Panc1 (cell line): ENCODE measurements at regions not wholly inside any gene's neighbourhood (a gene's known extent, or its start where the extent isn't known, plus 50 kb on each side); places are given as distances from the start of the nearest gene placed in this dataset.

Experiments used
- ATAC-seq: fragments of 200-7000 bp; cut with Tn5 transposase; 2 replicates; pipeline ENCODE4 v1.9.1; 2020; ENCODE audit warnings: mild to moderate bottlenecking, moderate library complexity
- BruUV-seq: library from RNA; stranded (reverse); fragments of 400-500 nt; replicated peaks from 2 replicates; lab custom pipeline; 2021; lab: Mats Ljungman, UMichigan
- CTCF ChIA-PET: fragments of 300-600 bp; sonication (Branson Sonifier 250); formaldehyde crosslinking; loops from one replicate; lab custom pipeline; 2022; ENCODE audit warnings: antibody characterized with exemption; lab: Charles Lee
- POLR2A ChIA-PET: fragments of 300-600 bp; sonication (Branson Sonifier 250); formaldehyde crosslinking; loops from one replicate; lab custom pipeline; 2022; ENCODE audit warnings: antibody characterized with exemption; lab: Charles Lee
- DNase-seq: peaks from one replicate; pipeline ENCODE4 v3.0.0-alpha.2; 2010; ENCODE audit warnings: low read depth, low spot score
- H3K27ac ChIP-seq: 2 replicates; pipeline ENCODE4 v1.5.1; 2011; ENCODE audit warnings: mild to moderate bottlenecking, low read length, inconsistent platforms
- H3K27me3 ChIP-seq: fragments of 200-500 bp; sonication (Bioruptor generic); 2 replicates; pipeline ENCODE4 v1.6.0; 2014; ENCODE audit warnings: low read length, inconsistent platforms; ENCODE audit not compliant: control insufficient read depth, insufficient read depth
- H3K36me3 ChIP-seq: fragments of 200-500 bp; sonication (Bioruptor generic); 2 replicates; pipeline ENCODE4 v1.5.1; 2014; ENCODE audit warnings: inconsistent platforms, mild to moderate bottlenecking, low read length, moderate library complexity; ENCODE audit not compliant: control insufficient read depth, insufficient read depth
- H3K4me1 ChIP-seq: 2 replicates; pipeline ENCODE4 v1.5.1; 2011; ENCODE audit warnings: inconsistent platforms, mild to moderate bottlenecking, low read length, moderate library complexity; ENCODE audit not compliant: control insufficient read depth, insufficient read depth
- H3K4me3 ChIP-seq, 2 experiments: 2 replicates each; pipeline ENCODE4 v1.5.1; 2011 to 2012; ENCODE audit warnings: low read depth in 2 of 2, low read length in 2 of 2, mild to moderate bottlenecking in 2 of 2, inconsistent platforms in 1 of 2, moderate library complexity in 1 of 2
- H3K9me3 ChIP-seq: fragments of 200-500 bp; sonication (Bioruptor generic); 2 replicates; pipeline ENCODE4 v1.5.1; 2014; ENCODE audit warnings: low read depth, mild to moderate bottlenecking, inconsistent platforms, low read length, moderate library complexity; ENCODE audit not compliant: control insufficient read depth, insufficient read depth
- POLR2AphosphoS5 ChIP-seq: IDR thresholded peaks from 2 replicates; pipeline ENCODE4 v1.6.1; 2012; ENCODE audit warnings: mild to moderate bottlenecking, low read depth, low read length, moderate library complexity
- SIN3A ChIP-seq: IDR thresholded peaks from 2 replicates; pipeline ENCODE4 v1.6.1; 2012; ENCODE audit warnings: low read depth, mild to moderate bottlenecking, low read length, moderate library complexity, borderline replicate concordance; ENCODE audit not compliant: insufficient read depth
- TCF7L2 ChIP-seq: IDR thresholded peaks from 2 replicates; pipeline ENCODE4 v1.6.1; 2011; ENCODE audit warnings: mild to moderate bottlenecking, low read depth, low read length, inconsistent platforms
- in situ Hi-C: cut with HindIII; loops from 2 replicates; pipeline ENCODE4 v1.10.0; 2016; ENCODE audit warnings: low sequenced_read_pairs, low pct_unique_long_range_greater_than_20kb
- intact Hi-C: fragments of 100-400 bp; cut with micrococcal nuclease; formaldehyde crosslinking; loops from one replicate; pipeline ENCODE4 v1.10.0; 2022; ENCODE audit not compliant: unreplicated experiment
- TF ChIP-seq, protein P1 (sequence below): fragments of 450-650 bp; IDR thresholded peaks from 2 replicates; pipeline ENCODE4 v1.5.1; 2017; ENCODE audit warnings: mild to moderate bottlenecking
- TF ChIP-seq, protein P2 (sequence below), 2 experiments: IDR thresholded peaks; 2 replicates each; pipeline ENCODE4 v1.6.1; 2011 to 2012; ENCODE audit warnings: low read depth in 2 of 2, control low read depth in 1 of 2, low read length in 1 of 2, mild to moderate bottlenecking in 1 of 2, moderate library complexity in 1 of 2; ENCODE audit not compliant: insufficient read depth in 1 of 2

DNA sequence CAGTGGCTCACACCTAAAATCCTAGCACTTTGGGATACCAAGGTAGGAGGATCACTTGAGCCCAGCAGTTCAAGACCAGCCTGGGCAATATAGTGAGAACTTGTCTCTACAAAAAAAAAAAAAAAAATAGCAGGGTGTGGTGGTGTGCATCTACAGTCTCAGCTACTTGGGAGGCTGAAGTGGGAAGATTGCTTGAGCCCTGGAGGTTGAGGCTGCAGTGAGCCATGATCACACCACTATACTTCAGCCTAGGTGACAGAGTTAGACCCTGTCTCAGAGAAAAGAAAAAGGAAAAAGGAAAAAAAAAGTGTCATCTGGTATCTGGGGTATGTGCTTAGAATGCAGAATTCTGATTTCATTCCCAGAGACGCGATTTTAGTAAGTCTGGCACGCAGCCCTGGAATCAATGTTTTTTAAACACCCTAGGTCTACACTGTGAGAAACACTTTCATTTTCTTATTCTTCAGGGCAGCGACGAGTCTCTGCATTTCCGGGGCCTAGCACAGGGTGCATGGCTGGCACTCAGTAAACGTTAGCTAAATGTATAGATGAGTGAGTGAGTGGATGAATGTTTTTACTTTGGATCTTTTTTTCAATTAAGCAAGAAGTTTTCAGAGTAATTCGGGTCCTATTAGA lies 243.8 kb upstream of the PWP1 start:
- no peaks in the 10 kb centered on the region for H3K9me3 ChIP-seq
- TF ChIP-seq POLR2AphosphoS5 (no peak), SIN3A (no peak), TCF7L2 (no peak)
- TF ChIP-seq, protein P1, sequence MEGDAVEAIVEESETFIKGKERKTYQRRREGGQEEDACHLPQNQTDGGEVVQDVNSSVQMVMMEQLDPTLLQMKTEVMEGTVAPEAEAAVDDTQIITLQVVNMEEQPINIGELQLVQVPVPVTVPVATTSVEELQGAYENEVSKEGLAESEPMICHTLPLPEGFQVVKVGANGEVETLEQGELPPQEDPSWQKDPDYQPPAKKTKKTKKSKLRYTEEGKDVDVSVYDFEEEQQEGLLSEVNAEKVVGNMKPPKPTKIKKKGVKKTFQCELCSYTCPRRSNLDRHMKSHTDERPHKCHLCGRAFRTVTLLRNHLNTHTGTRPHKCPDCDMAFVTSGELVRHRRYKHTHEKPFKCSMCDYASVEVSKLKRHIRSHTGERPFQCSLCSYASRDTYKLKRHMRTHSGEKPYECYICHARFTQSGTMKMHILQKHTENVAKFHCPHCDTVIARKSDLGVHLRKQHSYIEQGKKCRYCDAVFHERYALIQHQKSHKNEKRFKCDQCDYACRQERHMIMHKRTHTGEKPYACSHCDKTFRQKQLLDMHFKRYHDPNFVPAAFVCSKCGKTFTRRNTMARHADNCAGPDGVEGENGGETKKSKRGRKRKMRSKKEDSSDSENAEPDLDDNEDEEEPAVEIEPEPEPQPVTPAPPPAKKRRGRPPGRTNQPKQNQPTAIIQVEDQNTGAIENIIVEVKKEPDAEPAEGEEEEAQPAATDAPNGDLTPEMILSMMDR, result no peak
- TF ChIP-seq, protein P2, sequence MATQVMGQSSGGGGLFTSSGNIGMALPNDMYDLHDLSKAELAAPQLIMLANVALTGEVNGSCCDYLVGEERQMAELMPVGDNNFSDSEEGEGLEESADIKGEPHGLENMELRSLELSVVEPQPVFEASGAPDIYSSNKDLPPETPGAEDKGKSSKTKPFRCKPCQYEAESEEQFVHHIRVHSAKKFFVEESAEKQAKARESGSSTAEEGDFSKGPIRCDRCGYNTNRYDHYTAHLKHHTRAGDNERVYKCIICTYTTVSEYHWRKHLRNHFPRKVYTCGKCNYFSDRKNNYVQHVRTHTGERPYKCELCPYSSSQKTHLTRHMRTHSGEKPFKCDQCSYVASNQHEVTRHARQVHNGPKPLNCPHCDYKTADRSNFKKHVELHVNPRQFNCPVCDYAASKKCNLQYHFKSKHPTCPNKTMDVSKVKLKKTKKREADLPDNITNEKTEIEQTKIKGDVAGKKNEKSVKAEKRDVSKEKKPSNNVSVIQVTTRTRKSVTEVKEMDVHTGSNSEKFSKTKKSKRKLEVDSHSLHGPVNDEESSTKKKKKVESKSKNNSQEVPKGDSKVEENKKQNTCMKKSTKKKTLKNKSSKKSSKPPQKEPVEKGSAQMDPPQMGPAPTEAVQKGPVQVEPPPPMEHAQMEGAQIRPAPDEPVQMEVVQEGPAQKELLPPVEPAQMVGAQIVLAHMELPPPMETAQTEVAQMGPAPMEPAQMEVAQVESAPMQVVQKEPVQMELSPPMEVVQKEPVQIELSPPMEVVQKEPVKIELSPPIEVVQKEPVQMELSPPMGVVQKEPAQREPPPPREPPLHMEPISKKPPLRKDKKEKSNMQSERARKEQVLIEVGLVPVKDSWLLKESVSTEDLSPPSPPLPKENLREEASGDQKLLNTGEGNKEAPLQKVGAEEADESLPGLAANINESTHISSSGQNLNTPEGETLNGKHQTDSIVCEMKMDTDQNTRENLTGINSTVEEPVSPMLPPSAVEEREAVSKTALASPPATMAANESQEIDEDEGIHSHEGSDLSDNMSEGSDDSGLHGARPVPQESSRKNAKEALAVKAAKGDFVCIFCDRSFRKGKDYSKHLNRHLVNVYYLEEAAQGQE (IDR thresholded peaks at IDR 0.05; ENCODE audit: insufficient read depth in 1 of 2, low read depth in 2 of 2, low read length in 1 of 2), result no peak
- POLR2A ChIA-PET, result no interaction called here
- intact Hi-C loops (no loop called here), in situ Hi-C loops (no loop called here)
- H3K27ac ChIP-seq, result no peak overlapping the region
- H3K36me3 ChIP-seq, result no peaks in the 10 kb centered on the region
- no peak overlapping the region for H3K4me3 ChIP-seq
- CTCF ChIA-PET, result no interaction called here
- BruUV-seq, result no TSS peak
- H3K27me3 ChIP-seq, result no peaks in the 10 kb centered on the region
- ATAC-seq, result no peak
- no peak for DNase-seq
- no peaks in the 10 kb centered on the region for H3K4me1 ChIP-seq

DNA sequence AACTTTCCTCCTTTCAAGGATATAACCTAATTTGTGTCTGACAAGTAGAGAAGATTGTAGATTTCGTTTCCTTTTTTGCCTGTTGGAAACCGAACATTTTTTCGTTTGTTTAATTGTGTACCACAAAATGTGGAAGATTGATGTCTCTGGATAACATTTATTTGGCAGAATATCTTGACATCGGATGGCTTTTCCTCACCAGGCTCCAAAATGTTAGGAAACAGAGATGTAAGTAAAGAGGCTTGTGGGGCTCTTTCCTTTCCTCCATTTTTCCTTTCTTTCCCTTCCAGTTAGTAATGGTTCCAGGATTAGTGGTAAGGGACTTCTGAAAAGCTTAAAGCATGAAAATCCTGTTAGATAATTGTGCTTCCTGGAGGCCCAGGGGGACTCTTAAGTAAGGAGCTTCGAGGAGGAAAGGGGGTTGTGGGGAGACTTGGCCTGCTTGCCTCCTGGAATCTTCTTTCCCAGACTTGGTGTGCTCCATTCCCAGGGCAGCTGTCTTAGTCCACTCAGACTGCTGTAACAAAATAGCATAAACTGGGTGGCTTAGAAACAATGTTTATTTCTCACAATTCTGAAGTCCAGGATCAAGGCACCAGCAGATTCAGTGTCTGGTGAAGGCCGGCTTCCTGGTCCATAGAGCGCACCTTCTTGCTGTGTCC lies 243.1 kb upstream of the PWP1 start:
- TF ChIP-seq TCF7L2 (no peak), POLR2AphosphoS5 (no peak), SIN3A (no peak)
- TF ChIP-seq, protein P2 (IDR thresholded peaks at IDR 0.05; ENCODE audit: insufficient read depth in 1 of 2, low read depth in 2 of 2, low read length in 1 of 2), result no peak
- TF ChIP-seq, protein P1, result no peak
- BruUV-seq, result no TSS peak
- no peaks in the 10 kb centered on the region for H3K9me3 ChIP-seq
- in situ Hi-C loops, result no loop called here
- no peak for ATAC-seq
- intact Hi-C loops, result no loop called here
- no peaks in the 10 kb centered on the region for H3K27me3 ChIP-seq
- no peaks in the 10 kb centered on the region for H3K4me1 ChIP-seq
- H3K36me3 ChIP-seq, result no peaks in the 10 kb centered on the region
- ChIA-PET CTCF (no interaction called here), POLR2A (no interaction called here)
- DNase-seq, result no peak
- H3K4me3 ChIP-seq, result no peak overlapping the region
- no peak overlapping the region for H3K27ac ChIP-seq
